NT2/D1 (cell line): ENCODE measurements at regions not wholly inside any gene's neighbourhood (a gene's known extent, or its start where the extent isn't known, plus 50 kb on each side); places are given as distances from the start of the nearest gene placed in this dataset.

Experiments used
- DNase-seq: peaks from one replicate; pipeline ENCODE4 v3.0.0-alpha.2; 2011; ENCODE audit warnings: low read depth, low spot score
- H3K27me3 ChIP-seq: 2 replicates; pipeline ENCODE4 v1.6.0; 2011; ENCODE audit warnings: mild to moderate bottlenecking; ENCODE audit not compliant: insufficient read length, insufficient read depth
- H3K36me3 ChIP-seq: 2 replicates; pipeline ENCODE4 v1.6.1; 2011; ENCODE audit warnings: mild to moderate bottlenecking, low read length, mixed read lengths; ENCODE audit not compliant: insufficient read depth, insufficient read length
- H3K4me1 ChIP-seq: 2 replicates; pipeline ENCODE4 v1.5.1; 2011; ENCODE audit not compliant: insufficient read depth, insufficient read length
- H3K4me3 ChIP-seq: 2 replicates; pipeline ENCODE4 v1.5.1; 2011; ENCODE audit warnings: low read depth; ENCODE audit not compliant: insufficient read length
- H3K9ac ChIP-seq: 2 replicates; pipeline ENCODE4 v1.6.0; 2011; ENCODE audit warnings: low read depth; ENCODE audit not compliant: insufficient read length
- H3K9me3 ChIP-seq: 2 replicates; pipeline ENCODE4 v1.5.1; 2011; ENCODE audit warnings: mild to moderate bottlenecking, low read length; ENCODE audit not compliant: insufficient read depth
- SUZ12 ChIP-seq: IDR thresholded peaks from 2 replicates; pipeline ENCODE4 v1.6.1; 2011; ENCODE audit not compliant: insufficient read length, insufficient read depth; ENCODE audit errors: extremely low read depth
- YY1 ChIP-seq: IDR thresholded peaks from 2 replicates; pipeline ENCODE4 v1.6.1; 2011; ENCODE audit not compliant: insufficient read length, insufficient read depth
- ZNF274 ChIP-seq: IDR thresholded peaks from 2 replicates; pipeline ENCODE4 v1.6.1; 2011; ENCODE audit warnings: mild to moderate bottlenecking, low read depth, low read length

- H3K4me1 ChIP-seq = no peaks in the 10 kb centered on the region
- TF ChIP-seq YY1 (no peak), SUZ12 (no peak), ZNF274 (no peak)
- no peaks in the 10 kb centered on the region for H3K9me3 ChIP-seq
- no peaks in the 10 kb centered on the region for H3K27me3 ChIP-seq
- no peak overlapping the region for H3K4me3 ChIP-seq
- no peaks in the 10 kb centered on the region for H3K36me3 ChIP-seq
- no peak overlapping the region for H3K9ac ChIP-seq
- DNase-seq = no peak
These were observed 603.3 kb upstream of the NXPH2 start for GRCh38 chr2:139383532-139383931.

GRCh38 chr2:139380051-139380450, 599.9 kb upstream of the NXPH2 start:
- Histone ChIP-seq H3K9me3 (no peaks in the 10 kb centered on the region), H3K9ac (no peak overlapping the region), H3K4me3 (no peak overlapping the region), H3K36me3 (no peaks in the 10 kb centered on the region), H3K4me1 (no peaks in the 10 kb centered on the region), H3K27me3 (no peaks in the 10 kb centered on the region)
- TF ChIP-seq ZNF274 (no peak), YY1 (no peak), SUZ12 (no peak)
- DNase-seq = no peak

DNA sequence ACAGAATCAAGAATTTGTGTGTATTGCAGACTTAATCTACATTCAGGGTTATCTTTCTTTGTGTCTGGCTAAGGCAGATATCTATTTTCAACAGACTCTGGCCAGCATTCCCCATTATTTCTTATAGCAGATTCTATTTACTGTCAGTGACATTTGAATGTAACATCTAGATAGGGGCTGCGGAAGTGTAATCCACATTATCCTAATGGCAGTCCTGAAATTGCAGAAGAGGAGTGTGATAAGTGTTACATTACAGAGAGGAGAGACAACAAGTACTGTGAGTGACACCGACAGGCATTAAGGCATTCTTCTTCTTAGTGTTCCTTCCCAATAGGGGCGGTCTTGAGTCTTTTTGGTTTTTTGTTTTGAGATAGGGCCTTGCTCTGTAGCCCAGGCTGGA, 598.2 kb upstream of the NXPH2 start:
- Histone ChIP-seq H3K4me3 (no peak overlapping the region), H3K27me3 (no peaks in the 10 kb centered on the region), H3K36me3 (no peaks in the 10 kb centered on the region), H3K9ac (no peak overlapping the region), H3K9me3 (no peaks in the 10 kb centered on the region), H3K4me1 (no peaks in the 10 kb centered on the region)
- DNase-seq = no peak
- TF ChIP-seq ZNF274 = no peak
- no peak for TF ChIP-seq YY1
- TF ChIP-seq SUZ12 = no peak

GRCh38 chr2:139374296-139374850, 594.2 kb upstream of the NXPH2 start:
- TF ChIP-seq SUZ12 (no peak), ZNF274 (no peak)
- H3K9ac ChIP-seq = no peak overlapping the region
- H3K4me3 ChIP-seq = no peak overlapping the region
- H3K9me3 ChIP-seq = no peaks in the 10 kb centered on the region
- no peak for DNase-seq
- H3K4me1 ChIP-seq = no peaks in the 10 kb centered on the region
- no peaks in the 10 kb centered on the region for H3K27me3 ChIP-seq
- no peaks in the 10 kb centered on the region for H3K36me3 ChIP-seq

- H3K9me3 ChIP-seq = no peaks in the 10 kb centered on the region
- H3K4me1 ChIP-seq = no peaks in the 10 kb centered on the region
- H3K4me3 ChIP-seq = no peak overlapping the region
- H3K27me3 ChIP-seq = no peaks in the 10 kb centered on the region
- no peaks in the 10 kb centered on the region for H3K36me3 ChIP-seq
- no peak overlapping the region for H3K9ac ChIP-seq
- TF ChIP-seq YY1 = no peak
- TF ChIP-seq ZNF274 = no peak
- TF ChIP-seq SUZ12 = no peak
- peak; percentile 33 for DNase-seq
These were observed 589.5 kb upstream of the NXPH2 start for GRCh38 chr2:139369423-139370409.

DNA sequence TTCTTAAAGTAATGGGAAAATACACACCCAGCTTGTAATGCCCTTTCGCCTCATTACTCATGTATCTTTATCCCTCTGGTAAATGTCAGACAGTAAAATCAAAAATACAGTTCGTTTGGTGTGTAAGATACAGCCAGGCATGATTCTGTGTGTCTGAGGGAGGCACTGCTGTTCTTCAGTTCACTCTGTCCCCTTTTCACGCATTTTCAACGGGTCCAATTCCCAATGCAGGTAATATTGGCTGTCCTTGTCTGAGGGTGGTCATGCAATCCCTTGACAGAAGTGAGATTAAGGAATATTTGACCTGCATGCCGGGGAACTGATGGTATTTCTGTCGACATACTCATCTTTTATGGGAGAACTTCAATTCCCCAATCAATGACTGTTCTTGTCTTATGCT, 587.2 kb upstream of the NXPH2 start:
- no peaks in the 10 kb centered on the region for H3K4me1 ChIP-seq
- TF ChIP-seq SUZ12 (no peak), YY1 (no peak), ZNF274 (no peak)
- H3K36me3 ChIP-seq = no peaks in the 10 kb centered on the region
- DNase-seq = no peak
- no peak overlapping the region for H3K9ac ChIP-seq
- no peaks in the 10 kb centered on the region for H3K27me3 ChIP-seq
- H3K4me3 ChIP-seq = no peak overlapping the region
- H3K9me3 ChIP-seq = no peaks in the 10 kb centered on the region

GRCh38 chr2:139366681-139367080, 586.5 kb upstream of the NXPH2 start:
- TF ChIP-seq ZNF274 = no peak
- TF ChIP-seq SUZ12 = no peak
- no peak for TF ChIP-seq YY1
- H3K9ac ChIP-seq = no peak overlapping the region
- H3K36me3 ChIP-seq = no peaks in the 10 kb centered on the region
- no peaks in the 10 kb centered on the region for H3K9me3 ChIP-seq
- H3K27me3 ChIP-seq = no peaks in the 10 kb centered on the region
- DNase-seq = no peak
- H3K4me3 ChIP-seq = no peak overlapping the region
- no peaks in the 10 kb centered on the region for H3K4me1 ChIP-seq
